H1 (cell line): ENCODE measurements at regions not wholly inside any gene's neighbourhood (a gene's known extent, or its start where the extent isn't known, plus 50 kb on each side); places are given as distances from the start of the nearest gene placed in this dataset.

Experiments
- CTCF ChIA-PET: fragments of 300-600 bp; sonication (Branson Sonifier 250); formaldehyde crosslinking; loops from one replicate; lab custom pipeline; 2021; ENCODE audit not compliant: partially characterized antibody; lab: Charles Lee
- POLR2A ChIA-PET: fragments of 300-600 bp; sonication (Branson Sonifier 250); formaldehyde crosslinking; loops from one replicate; lab custom pipeline; 2021; ENCODE audit warnings: inconsistent platforms; ENCODE audit not compliant: partially characterized antibody; lab: Charles Lee
- DNase-seq, 2 experiments: peaks; one replicate each; pipeline versions ENCODE4 v3.0.0 to v3.0.0-alpha.2; 2010 to 2022; ENCODE audit warnings: low spot score in 2 of 2, low read depth in 1 of 2, mixed read lengths in 1 of 2
- FAIRE-seq: peaks from 2 replicates; lab custom pipeline; 2011; peaks lifted over from hg19 to GRCh38; lab: Jason Lieb, UNC
- H2AFZ ChIP-seq: 2 replicates; pipeline ENCODE4 v1.8.1; 2012; ENCODE audit warnings: low read length, inconsistent platforms
- H2AK5ac ChIP-seq: 2 replicates; pipeline ENCODE4 v1.6.1; 2013; ENCODE audit warnings: low read depth, low read length
- H2BK120ac ChIP-seq: replicated peaks from 2 replicates; pipeline ENCODE3; 2013; ENCODE audit warnings: low read depth, low read length, inconsistent platforms
- H2BK12ac ChIP-seq: 2 replicates; pipeline ENCODE4 v1.6.1; 2013; ENCODE audit warnings: low read depth, low read length
- H2BK15ac ChIP-seq: 2 replicates; pipeline ENCODE4 v1.6.1; 2013; ENCODE audit warnings: low read length
- H2BK20ac ChIP-seq: 2 replicates; pipeline ENCODE4 v1.6.1; 2013; ENCODE audit warnings: low read length
- H2BK5ac ChIP-seq: 2 replicates; pipeline ENCODE4 v1.6.1; 2013; ENCODE audit warnings: low read depth, low read length
- H3K14ac ChIP-seq: 2 replicates; pipeline ENCODE4 v1.6.1; 2013; ENCODE audit warnings: inconsistent platforms; ENCODE audit not compliant: insufficient read length
- H3K18ac ChIP-seq: 2 replicates; pipeline ENCODE4 v1.6.1; 2013; ENCODE audit warnings: low read length; ENCODE audit errors: extremely low read depth
- H3K23ac ChIP-seq: 2 replicates; pipeline ENCODE4 v1.6.1; 2013; ENCODE audit warnings: inconsistent platforms; ENCODE audit not compliant: insufficient read length
- H3K23me2 ChIP-seq: 2 replicates; pipeline ENCODE4 v1.6.1; 2013; ENCODE audit warnings: low read depth, low read length
- H3K27ac ChIP-seq: 2 replicates; pipeline ENCODE4 v1.6.1; 2011; ENCODE audit warnings: low read depth, low read length, inconsistent platforms
- H3K27me3 ChIP-seq, 4 experiments: replicated peaks in 1 of 4; 1 replicate in 1 of 4; 2 replicates in 3 of 4; pipeline versions ENCODE4 v1.6.1 to v1.8.1; 2011 to 2013; ENCODE audit warnings: low read length in 3 of 4, mild to moderate bottlenecking in 3 of 4, inconsistent platforms in 2 of 4, mixed read lengths in 2 of 4, moderate library complexity in 1 of 4; ENCODE audit not compliant: control insufficient read depth in 3 of 4, insufficient read depth in 3 of 4; ENCODE audit errors: extremely low read depth in 1 of 4
- H3K36me3 ChIP-seq, 4 experiments: 2 replicates each; pipeline versions ENCODE4 v1.6.1 to v1.8.1; 2011 to 2013; ENCODE audit warnings: mild to moderate bottlenecking in 4 of 4, low read length in 3 of 4, moderate library complexity in 2 of 4, control low read depth in 1 of 4, inconsistent platforms in 1 of 4; ENCODE audit not compliant: insufficient read depth in 4 of 4, control insufficient read depth in 2 of 4
- H3K4ac ChIP-seq: replicated peaks from 2 replicates; pipeline ENCODE3; 2013; ENCODE audit warnings: low read length, low read depth, mixed read lengths, inconsistent platforms; ENCODE audit not compliant: insufficient read length
- H3K4me1 ChIP-seq, 4 experiments: replicated peaks in 1 of 4; 1 replicate in 1 of 4; 2 replicates in 3 of 4; pipeline versions ENCODE4 v1.6.1 to v1.8.1; 2011 to 2013; ENCODE audit warnings: low read length in 3 of 4, inconsistent platforms in 2 of 4, mixed read lengths in 1 of 4; ENCODE audit not compliant: insufficient read depth in 4 of 4, control insufficient read depth in 3 of 4
- H3K4me2 ChIP-seq, 2 experiments: 2 replicates each; pipeline versions ENCODE4 v1.6.1 to v1.8.1; 2011 to 2013; ENCODE audit warnings: low read depth in 2 of 2, low read length in 2 of 2, control low read depth in 1 of 2, inconsistent platforms in 1 of 2, mild to moderate bottlenecking in 1 of 2; ENCODE audit not compliant: insufficient read depth in 1 of 2
- H3K4me3 ChIP-seq, 4 experiments: fragments of 200-600, 300-600 bp in 1 of 4; sonication (generic), shearing (Covaris generic), sonication (Bioruptor Twin) in 1 of 4; 2 replicates each; pipeline versions ENCODE4 v1.5.1 to v1.8.1; 2011 to 2016; ENCODE audit warnings: low read length in 4 of 4, low read depth in 3 of 4, control low read depth in 2 of 4, inconsistent platforms in 2 of 4, mild to moderate bottlenecking in 2 of 4, mixed read lengths in 1 of 4, moderate library complexity in 1 of 4; ENCODE audit not compliant: insufficient read depth in 2 of 4; ENCODE audit errors: extremely low read depth in 1 of 4
- H3K56ac ChIP-seq: replicated peaks from 2 replicates; pipeline ENCODE3; 2013; ENCODE audit warnings: low read depth, mild to moderate bottlenecking, mixed read lengths, low read length, inconsistent platforms; ENCODE audit not compliant: insufficient read length
- H3K79me1 ChIP-seq: 2 replicates; pipeline ENCODE4 v1.6.1; 2013; ENCODE audit warnings: low read depth, low read length, control low read depth
- H3K79me2 ChIP-seq, 2 experiments: 2 replicates each; pipeline versions ENCODE4 v1.6.1 to v1.8.1; 2012 to 2013; ENCODE audit warnings: low read length in 2 of 2, mild to moderate bottlenecking in 2 of 2, inconsistent platforms in 1 of 2; ENCODE audit not compliant: insufficient read depth in 2 of 2, control insufficient read depth in 1 of 2
- H3K9ac ChIP-seq, 4 experiments: replicated peaks in 1 of 4; 1 replicate in 1 of 4; 2 replicates in 3 of 4; pipeline versions ENCODE4 v1.6.1 to v1.8.1; 2011 to 2013; ENCODE audit warnings: low read depth in 3 of 4, low read length in 3 of 4, control low read depth in 2 of 4, mild to moderate bottlenecking in 2 of 4, moderate library complexity in 2 of 4, inconsistent platforms in 1 of 4; ENCODE audit errors: extremely low read depth in 1 of 4
- H3K9me3 ChIP-seq, 2 experiments: 2 replicates each; pipeline versions ENCODE4 v1.6.1 to v1.8.1; 2012 to 2013; ENCODE audit warnings: mild to moderate bottlenecking in 2 of 2, moderate library complexity in 2 of 2, control low read depth in 1 of 2, inconsistent platforms in 1 of 2, low read depth in 1 of 2, low read length in 1 of 2, mixed read lengths in 1 of 2; ENCODE audit not compliant: insufficient read depth in 2 of 2
- H4K20me1 ChIP-seq, 2 experiments: replicated peaks in 1 of 2; 2 replicates each; pipeline versions ENCODE3 to v1.8.1; 2011 to 2013; ENCODE audit warnings: inconsistent platforms in 2 of 2, low read length in 2 of 2, mild to moderate bottlenecking in 1 of 2; ENCODE audit not compliant: insufficient read depth in 2 of 2, control insufficient read depth in 1 of 2
- H4K5ac ChIP-seq: 2 replicates; pipeline ENCODE4 v1.6.1; 2013; ENCODE audit warnings: low read length, low read depth, mixed read lengths, inconsistent platforms; ENCODE audit not compliant: insufficient read length
- H4K8ac ChIP-seq: 2 replicates; pipeline ENCODE4 v1.8.0; 2013; ENCODE audit warnings: mild to moderate bottlenecking, moderate library complexity, low read length, inconsistent platforms; ENCODE audit not compliant: insufficient read depth; ENCODE audit errors: extremely low read depth
- H4K91ac ChIP-seq: replicated peaks from 2 replicates; pipeline ENCODE3; 2013; ENCODE audit warnings: low read length, mixed read lengths, inconsistent platforms; ENCODE audit not compliant: insufficient read length
- EP300 ChIP-seq, 2 experiments: IDR thresholded peaks; 1 replicate in 1 of 2; 2 replicates in 1 of 2; pipeline ENCODE4 v1.6.1; 2011 to 2012; ENCODE audit warnings: low read depth in 2 of 2, low read length in 2 of 2, mild to moderate bottlenecking in 2 of 2, borderline replicate concordance in 1 of 2, inconsistent platforms in 1 of 2, moderate library complexity in 1 of 2
- WGBS, 2 experiments: shearing (Covaris generic) in 1 of 2; methylation state at CpG; one replicate each; pipeline versions ENCODE4 v1.1.6 to v1.1.7; 2013 to 2015; ENCODE audit warnings: low lambda C conversion rate in 2 of 2, mixed read lengths in 2 of 2, inconsistent platforms in 1 of 2, low coverage in 1 of 2, missing lambda C conversion rate in 1 of 2; ENCODE audit not compliant: insufficient replicate concordance in 2 of 2, insufficient coverage in 1 of 2, insufficient read length in 1 of 2; ENCODE audit errors: extremely low coverage in 1 of 2, missing lambda C conversion rate in 1 of 2; 5-methylcytosine and 5-hydroxymethylcytosine counted together

DNA sequence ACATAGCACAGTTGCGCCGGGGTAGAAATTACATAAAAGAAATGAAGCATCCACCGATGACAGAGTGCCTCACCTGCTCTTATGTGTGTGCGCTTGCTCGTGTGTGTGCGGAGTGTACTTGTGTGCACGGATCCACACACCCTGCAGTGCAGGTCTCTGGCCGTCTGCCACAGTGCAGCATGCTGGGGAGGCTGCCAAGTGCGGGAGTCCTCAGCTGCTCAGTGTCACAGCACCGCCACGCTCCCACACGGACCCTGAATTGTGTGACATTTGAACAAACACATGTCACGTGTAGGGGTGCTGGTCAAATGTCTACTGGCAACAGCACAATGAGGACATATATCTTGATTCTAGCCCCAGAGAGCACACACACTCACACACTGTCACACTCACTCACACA lies 243.0 kb upstream of the MYOCD start:
- no peak overlapping the region for H3K4ac ChIP-seq
- no peak overlapping the region for H2BK12ac ChIP-seq
- CTCF ChIA-PET: interaction anchor here (0.6 kb wide), 1 partner anchor 34 kb away, joined by 3 read pairs; no protein-coding TSS in a partner anchor

More for the DNA sequence above, 243.0 kb upstream of the MYOCD start:
- no peaks in the 10 kb centered on the region for H3K27me3 ChIP-seq
- no peaks in the 10 kb centered on the region for H3K9me3 ChIP-seq
- H3K4me3 ChIP-seq: no peak overlapping the region
- no peaks in the 10 kb centered on the region for H3K23me2 ChIP-seq
- H3K36me3 ChIP-seq: no peaks in the 10 kb centered on the region
- FAIRE-seq: no peak
- H3K9ac ChIP-seq: no peak overlapping the region
- no peaks in the 10 kb centered on the region for H3K79me1 ChIP-seq
- no peak overlapping the region for H2BK20ac ChIP-seq
- no peak overlapping the region for H3K27ac ChIP-seq
- DNase-seq: no peak
- no peaks in the 10 kb centered on the region for H4K20me1 ChIP-seq
- no peak overlapping the region for H4K91ac ChIP-seq
- no peak overlapping the region for H4K8ac ChIP-seq
- POLR2A ChIA-PET: no interaction called here
- H2AFZ ChIP-seq: no peak overlapping the region
- H2BK120ac ChIP-seq: no peak overlapping the region
- WGBS, 2 experiments: 91% methylated on average over 13 of the region's 13 CpGs; no CpG with 5 or more reads in 1 of the 2 experiments
- H3K4me2 ChIP-seq: no peak overlapping the region
- H3K56ac ChIP-seq: no peak overlapping the region
- H3K14ac ChIP-seq: no peak overlapping the region
- H2BK5ac ChIP-seq: no peak overlapping the region; the same call in 1 of the 2 replicates
- H2BK15ac ChIP-seq: no peak overlapping the region
- no peak overlapping the region for H3K18ac ChIP-seq
- H3K79me2 ChIP-seq: no peaks in the 10 kb centered on the region
- H3K4me1 ChIP-seq: no peaks in the 10 kb centered on the region
- no peak overlapping the region for H4K5ac ChIP-seq
- no peak overlapping the region for H3K23ac ChIP-seq
- no peak overlapping the region for H2AK5ac ChIP-seq
- no peak for TF ChIP-seq EP300 (IDR thresholded peaks at IDR 0.05; ENCODE audit: borderline replicate concordance in 1 of 2, low read depth in 2 of 2, low read length in 2 of 2)
